Activated naive CD4-positive, alpha-beta T cell (primary cell): ENCODE measurements at regions not wholly inside any gene's neighbourhood (a gene's known extent, or its start where the extent isn't known, plus 50 kb on each side); places are given as distances from the start of the nearest gene placed in this dataset.

ENCODE experiments used
- DNase-seq, 4 experiments: peaks; one replicate each; lab custom pipeline; 2025; lab: John Stamatoyannopoulos, UW

GRCh38 chr20:37643400-37643799 lies 50.4 kb upstream of the CTNNBL1 start:
- DNase-seq, result no peak

- no peak for DNase-seq
Measured at GRCh38 chr20:37642246-37642645, 51.6 kb upstream of the CTNNBL1 start.

- no peak for DNase-seq
Measured at GRCh38 chr20:37640600-37641561, 52.9 kb upstream of the CTNNBL1 start.

GRCh38 chr20:37638527-37638926 lies 55.3 kb upstream of the CTNNBL1 start:
- no peak for DNase-seq

- DNase-seq, result no peak
Measured at GRCh38 chr20:37636977-37637376, 56.9 kb upstream of the CTNNBL1 start.

GRCh38 chr20:37636212-37636975 lies 57.4 kb upstream of the CTNNBL1 start:
- DNase-seq, result no peak

GRCh38 chr20:37630993-37631392 lies 62.8 kb upstream of the CTNNBL1 start:
- DNase-seq, result no peak

GRCh38 chr20:37630166-37630565 lies 63.7 kb upstream of the CTNNBL1 start:
- no peak for DNase-seq

GRCh38 chr20:37627767-37628130 lies 66.1 kb upstream of the CTNNBL1 start:
- DNase-seq, result no peak

- DNase-seq, result no peak
Measured at GRCh38 chr20:37627060-37627766, 66.6 kb upstream of the CTNNBL1 start.

GRCh38 chr20:37624963-37625362 lies 68.9 kb upstream of the CTNNBL1 start:
- no peak for DNase-seq

GRCh38 chr20:37622728-37623127 lies 71.1 kb upstream of the CTNNBL1 start:
- no peak for DNase-seq

GRCh38 chr20:37619496-37619895 lies 74.3 kb upstream of the CTNNBL1 start:
- DNase-seq, result no peak

- DNase-seq, result no peak
Measured at GRCh38 chr20:37616110-37616425, 77.8 kb upstream of the CTNNBL1 start.

GRCh38 chr20:37615340-37616109 lies 78.3 kb upstream of the CTNNBL1 start:
- peak in 3 of 4 experiments; percentile 7 to 12 (median 10) for DNase-seq

- no peak for DNase-seq
Measured at GRCh38 chr20:37611852-37612251, 82.0 kb upstream of the CTNNBL1 start.

- no peak for DNase-seq
Measured at GRCh38 chr20:37611346-37611745, 82.5 kb upstream of the CTNNBL1 start.

- DNase-seq, result no peak
Measured at GRCh38 chr20:37610203-37610798, 82.6 kb upstream of the BLCAP start.

GRCh38 chr20:37602634-37603033 lies 75.0 kb upstream of the BLCAP start:
- no peak for DNase-seq

- DNase-seq, result no peak
Measured at GRCh38 chr20:37600486-37600885, 72.8 kb upstream of the BLCAP start.

- DNase-seq, result no peak
Measured at GRCh38 chr20:37598575-37599342, 71.1 kb upstream of the BLCAP start.
